ENCODE measurements at regions not wholly inside any gene's neighbourhood (a gene's known extent, or its start where the extent isn't known, plus 50 kb on each side); places are given as distances from the start of the nearest gene placed in this dataset.
"Not testable (repeated sequence)": the region's sequence is repeated elsewhere in the genome, so short reads cannot be mapped to it uniquely, and the experiment has no call there.

DNA sequence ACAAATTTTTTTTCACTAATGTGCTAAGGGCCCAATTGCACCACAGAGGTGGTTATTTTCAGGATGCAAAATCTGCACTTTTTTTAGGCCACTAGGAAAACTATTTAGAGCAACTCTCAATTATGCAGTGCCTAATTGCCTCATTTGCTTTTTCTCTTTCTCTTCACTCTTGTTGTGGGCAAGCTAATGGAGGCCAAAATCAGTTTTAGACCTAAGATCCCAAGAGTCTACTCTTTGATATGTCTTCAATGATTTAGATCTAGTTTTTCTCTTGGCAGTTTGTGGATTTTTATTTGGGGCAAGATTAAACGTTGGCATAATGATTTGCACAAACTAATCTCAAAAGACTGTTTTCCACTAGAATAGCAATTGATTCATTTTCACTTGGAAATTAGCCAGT lies 1996.9 kb downstream of the LRRC4C start:
- DNase-seq (ENCODE audit: low read depth, low spot score): no peak

GRCh38 chr11:39461066-39461465 lies 1998.4 kb downstream of the LRRC4C start:
- DNase-seq (ENCODE audit: low read depth, low spot score): no peak

DNA sequence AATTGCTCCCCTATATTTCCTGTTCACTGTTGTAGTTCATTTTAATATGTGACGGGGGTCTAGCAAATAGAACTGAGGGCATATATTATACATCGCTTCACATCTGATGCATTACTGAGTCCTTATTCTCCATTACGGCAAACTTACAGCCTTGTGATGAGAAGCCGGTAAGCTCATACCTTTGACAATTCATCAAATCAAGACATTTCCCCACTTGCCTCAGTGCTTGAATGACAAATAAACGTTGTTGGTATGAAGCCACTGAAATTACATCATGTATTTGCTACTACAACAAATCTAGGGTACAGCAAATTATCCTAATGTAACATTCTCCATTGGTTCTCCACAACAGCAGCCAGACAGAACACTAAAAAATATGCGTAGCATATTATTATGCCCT lies 1999.8 kb downstream of the LRRC4C start:
- no peak for DNase-seq (ENCODE audit: low read depth, low spot score)

GRCh38 chr11:39458481-39458880 lies 2001.0 kb downstream of the LRRC4C start:
- DNase-seq (ENCODE audit: low read depth, low spot score): no peak

- DNase-seq (ENCODE audit: low read depth, low spot score): no peak
These were observed 2015.9 kb downstream of the LRRC4C start for GRCh38 chr11:39443424-39444022.

- DNase-seq (ENCODE audit: low read depth, low spot score): no peak
These were observed 2017.3 kb downstream of the LRRC4C start for GRCh38 chr11:39442177-39442576.

DNA sequence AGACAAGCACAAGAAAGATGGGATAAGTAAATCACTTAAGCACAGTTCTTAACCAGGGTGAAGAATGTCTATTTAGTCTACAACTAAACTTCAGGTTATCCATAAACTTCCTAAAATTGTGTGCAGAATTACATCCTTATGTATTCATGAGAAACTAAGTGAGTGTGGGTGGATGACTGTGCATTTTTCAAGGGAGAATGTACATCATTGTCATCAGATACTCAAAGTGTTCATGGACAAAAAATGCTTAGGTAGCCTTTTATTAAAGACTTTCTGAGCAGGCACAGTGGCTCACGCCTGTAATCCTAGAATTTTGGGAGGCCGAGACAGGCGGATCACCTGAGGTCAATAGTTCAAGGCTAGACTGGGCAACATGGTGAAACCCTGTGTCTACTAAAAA lies 2023.8 kb downstream of the LRRC4C start:
- no peak for DNase-seq (ENCODE audit: low read depth, low spot score)

- DNase-seq (ENCODE audit: low read depth, low spot score): no peak
These were observed 2025.0 kb downstream of the LRRC4C start for GRCh38 chr11:39434466-39434865.

GRCh38 chr11:39432929-39433328 lies 2026.5 kb downstream of the LRRC4C start:
- DNase-seq (ENCODE audit: low read depth, low spot score): no peak

- no peak for DNase-seq (ENCODE audit: low read depth, low spot score)
These were observed 2034.2 kb downstream of the LRRC4C start for GRCh38 chr11:39425226-39425625.

GRCh38 chr11:39412117-39412516 lies 2047.3 kb downstream of the LRRC4C start:
- DNase-seq (ENCODE audit: low read depth, low spot score): no peak

- DNase-seq (ENCODE audit: low read depth, low spot score): no peak
These were observed 2073.5 kb downstream of the LRRC4C start for GRCh38 chr11:39385911-39386310.

- DNase-seq (ENCODE audit: low read depth, low spot score): no peak
These were observed 2084.3 kb downstream of the LRRC4C start for GRCh38 chr11:39374963-39375698.

DNA sequence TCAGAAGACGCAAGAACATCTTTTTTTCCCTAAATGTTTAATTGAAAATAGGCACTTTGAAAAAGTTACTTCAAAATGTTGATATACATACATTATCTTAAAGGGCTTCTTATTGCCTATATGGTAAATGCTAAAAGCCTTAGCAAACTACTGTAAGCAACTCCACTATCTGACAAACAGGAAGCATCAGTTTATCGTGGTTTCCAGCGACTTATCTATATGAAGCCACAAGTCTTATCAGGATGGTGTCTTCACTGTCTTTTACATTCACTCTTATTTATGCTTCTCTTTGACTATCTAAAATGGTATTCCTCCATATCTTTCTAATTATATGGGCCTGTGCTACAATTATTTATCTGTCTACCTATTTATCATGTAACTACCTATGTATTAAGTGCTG lies 2091.9 kb downstream of the LRRC4C start:
- DNase-seq (ENCODE audit: low read depth, low spot score): no peak

- no peak for DNase-seq (ENCODE audit: low read depth, low spot score)
These were observed 2093.5 kb downstream of the LRRC4C start for GRCh38 chr11:39365809-39366436.

DNA sequence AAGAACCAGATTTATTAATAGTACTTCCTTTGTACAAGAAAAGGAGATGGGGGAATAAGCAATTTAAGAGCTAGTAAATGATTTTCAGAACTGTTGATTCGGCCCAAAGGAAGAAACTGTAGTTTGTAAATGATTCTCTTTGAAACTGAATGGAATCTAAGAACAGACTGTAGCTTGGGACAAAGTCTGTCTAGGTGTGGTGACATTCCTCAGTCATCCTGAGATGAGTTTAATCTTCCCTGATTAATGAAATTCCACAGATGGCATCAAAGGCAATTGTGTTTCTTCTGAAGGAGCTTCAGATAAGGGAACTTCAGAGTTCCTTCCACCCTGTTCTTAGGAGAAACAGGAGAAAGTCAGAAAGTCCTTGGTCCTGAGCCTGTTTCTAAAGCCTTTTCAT lies 2095.9 kb downstream of the LRRC4C start:
- DNase-seq (ENCODE audit: low read depth, low spot score): no peak

DNA sequence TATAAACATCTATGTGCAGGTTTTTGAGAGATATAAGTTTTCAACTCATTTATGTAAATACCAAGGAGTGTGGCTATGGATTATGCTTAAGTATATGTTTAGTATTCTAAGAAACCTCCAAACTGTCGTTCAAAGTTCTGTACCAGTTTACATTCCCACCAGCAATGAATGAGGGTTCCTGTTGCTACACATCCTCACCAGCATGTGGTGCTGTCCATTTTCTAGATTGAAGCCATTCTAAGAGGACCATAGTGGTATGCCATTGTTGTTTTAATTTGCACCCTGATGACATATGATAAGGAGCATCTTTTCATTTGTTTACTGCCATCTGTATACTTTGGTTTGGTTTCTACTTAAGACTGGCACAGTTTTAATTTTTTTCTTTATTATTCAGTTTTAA lies 2097.9 kb downstream of the LRRC4C start:
- no peak for DNase-seq (ENCODE audit: low read depth, low spot score)

GRCh38 chr11:39345834-39346442 lies 2113.5 kb downstream of the LRRC4C start:
- no peak for DNase-seq (ENCODE audit: low read depth, low spot score)

GRCh38 chr11:39341461-39341860 lies 2118.0 kb downstream of the LRRC4C start:
- DNase-seq (ENCODE audit: low read depth, low spot score): no peak

GRCh38 chr11:39333006-39333405 lies 2126.4 kb downstream of the LRRC4C start:
- DNase-seq (ENCODE audit: low read depth, low spot score): not testable (repeated sequence)

DNA sequence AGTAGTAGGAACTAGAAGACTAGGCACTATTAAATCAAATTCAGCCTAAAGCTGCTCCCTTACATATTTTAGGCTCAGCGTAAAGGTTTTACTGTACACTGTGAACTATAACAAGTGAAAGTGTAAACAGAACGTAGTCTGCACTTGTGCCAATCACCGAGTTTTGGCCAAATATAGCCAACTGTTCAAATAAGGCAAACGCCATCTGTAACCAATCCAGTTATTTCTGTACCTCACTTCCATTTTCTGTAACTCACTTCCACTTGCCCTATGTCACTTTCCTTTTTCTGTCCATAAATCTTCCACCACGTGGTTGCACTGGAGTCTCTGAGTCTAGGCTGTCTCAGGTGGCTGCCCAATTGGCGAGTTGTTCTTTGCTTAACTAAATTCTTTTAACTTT lies 2132.2 kb downstream of the LRRC4C start:
- DNase-seq (ENCODE audit: low read depth, low spot score): no peak

DNA sequence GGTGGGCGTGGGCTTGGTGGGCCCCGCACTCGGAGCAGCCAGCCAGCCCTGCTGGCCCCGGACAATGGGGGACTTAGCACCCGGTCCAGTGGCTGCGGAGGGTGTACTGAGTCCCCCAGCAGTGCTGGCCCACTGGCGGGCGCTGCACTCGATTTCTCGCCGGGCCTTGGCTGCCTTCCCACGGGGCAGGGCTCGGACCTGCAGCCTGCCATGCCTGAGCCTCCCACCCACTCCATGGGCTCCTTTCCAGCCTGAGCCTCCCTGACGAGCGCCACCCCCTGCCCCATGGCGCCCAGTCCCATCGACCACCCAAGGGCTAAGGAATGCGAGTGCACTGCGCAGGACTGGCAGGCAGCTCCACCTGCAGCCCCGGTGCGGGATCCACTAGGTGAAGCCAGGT lies 2147.6 kb downstream of the LRRC4C start:
- DNase-seq (ENCODE audit: low read depth, low spot score): not testable (repeated sequence)

GRCh38 chr11:39304586-39304985 lies 2154.9 kb downstream of the LRRC4C start:
- DNase-seq (ENCODE audit: low read depth, low spot score): no peak

Data from iPS DF 19.7 (cell line).